Endothelial cell of hepatic sinusoid (primary cell): ENCODE measurements at regions not wholly inside any gene's neighbourhood (a gene's known extent, or its start where the extent isn't known, plus 50 kb on each side); places are given as distances from the start of the nearest gene placed in this dataset.
"Not testable (repeated sequence)": the region's sequence is repeated elsewhere in the genome, so short reads cannot be mapped to it uniquely, and the experiment has no call there.

Experiments
- in situ Hi-C: cut with HindIII; loops from 2 replicates; pipeline ENCODE4 v1.10.0; 2017; ENCODE audit warnings: low sequenced_read_pairs

DNA sequence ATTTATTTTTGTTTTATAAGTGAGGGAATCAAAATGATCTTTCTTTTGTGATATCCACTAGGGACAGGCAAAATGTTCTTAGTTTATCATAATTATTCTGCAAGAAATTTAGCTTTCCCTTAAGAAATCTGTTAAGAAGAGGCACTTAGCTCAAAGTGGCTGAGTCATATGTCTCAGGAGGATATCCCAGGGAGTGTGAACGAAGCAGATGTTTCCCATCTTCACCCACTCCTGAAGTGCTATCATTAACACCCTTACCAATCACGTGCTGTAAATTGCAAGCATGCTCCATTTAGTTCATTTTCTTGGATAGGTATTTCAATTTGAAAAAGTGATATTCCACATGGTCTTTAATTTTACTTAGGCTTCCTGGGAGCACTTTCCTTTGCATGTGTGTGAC, 774.3 kb upstream of the TMEFF2 start:
- in situ Hi-C loops = no loop called here

- in situ Hi-C loops = no loop called here
Measured at GRCh38 chr2:192960945-192961344, 766.2 kb upstream of the TMEFF2 start.

DNA sequence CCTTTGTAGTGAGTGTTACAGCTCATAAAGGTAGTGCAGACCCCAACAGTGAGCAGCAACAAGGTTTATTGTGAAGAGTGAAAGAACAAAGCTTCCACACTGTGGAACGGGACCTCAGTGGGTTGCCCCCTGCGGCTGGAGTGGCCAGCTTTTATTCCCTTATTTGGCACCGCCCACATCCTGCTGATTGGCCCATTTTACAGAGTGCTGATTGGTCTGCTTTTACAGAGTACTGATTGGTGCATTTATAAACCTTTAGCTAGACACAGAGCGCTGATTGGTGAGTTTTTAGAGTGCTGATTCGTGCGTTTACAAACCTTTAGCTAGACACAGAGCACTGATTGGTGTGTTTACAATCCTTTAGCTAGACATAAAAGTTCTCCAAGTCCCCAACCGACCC, 763.9 kb upstream of the TMEFF2 start:
- in situ Hi-C loops = not testable (repeated sequence)

DNA sequence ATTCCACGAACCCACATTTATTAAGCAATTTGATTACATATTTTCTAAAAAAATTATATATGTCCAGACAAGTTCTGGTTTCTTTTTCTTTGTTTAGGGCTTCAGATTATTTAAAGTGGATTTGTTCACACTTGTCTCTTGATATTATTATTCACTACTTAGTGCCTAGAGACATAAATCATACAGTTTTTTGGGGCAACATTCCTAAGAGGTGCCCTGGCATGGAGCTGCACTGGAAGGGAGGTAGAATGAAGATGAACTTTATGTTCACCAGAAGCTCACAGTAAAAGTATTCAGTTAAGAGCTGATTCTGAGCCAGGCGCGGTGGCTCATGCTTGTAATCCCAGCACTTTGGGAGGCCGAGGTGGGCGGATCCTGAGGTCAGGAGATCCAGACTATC, 762.7 kb upstream of the TMEFF2 start:
- in situ Hi-C loops = no loop called here

GRCh38 chr2:192953116-192953515, 758.4 kb upstream of the TMEFF2 start:
- in situ Hi-C loops = no loop called here

DNA sequence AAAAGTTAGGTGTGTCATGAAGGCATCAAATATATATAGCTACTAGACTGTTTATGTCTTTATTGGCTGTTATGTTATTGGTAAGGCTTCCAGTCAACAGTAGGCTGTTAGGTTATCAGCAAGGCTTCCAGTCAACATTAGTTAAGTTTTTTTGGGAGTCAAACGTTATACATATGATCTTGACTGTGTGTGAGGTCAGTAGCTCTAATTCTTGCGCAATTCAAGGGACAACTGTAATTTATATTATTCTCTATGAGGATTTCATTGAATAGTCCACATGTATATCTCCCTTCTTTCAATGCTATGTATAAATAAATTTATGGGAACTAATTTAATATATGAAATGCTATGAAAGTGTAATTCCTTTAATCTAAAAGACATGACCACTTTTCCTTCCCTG, 757.5 kb upstream of the TMEFF2 start:
- in situ Hi-C loops = no loop called here

GRCh38 chr2:192948316-192948715, 753.6 kb upstream of the TMEFF2 start:
- in situ Hi-C loops = no loop called here

- in situ Hi-C loops = no loop called here
Measured at GRCh38 chr2:192947352-192947751, 752.6 kb upstream of the TMEFF2 start.

- in situ Hi-C loops = no loop called here
Measured at GRCh38 chr2:192940767-192941166, 746.0 kb upstream of the TMEFF2 start.

DNA sequence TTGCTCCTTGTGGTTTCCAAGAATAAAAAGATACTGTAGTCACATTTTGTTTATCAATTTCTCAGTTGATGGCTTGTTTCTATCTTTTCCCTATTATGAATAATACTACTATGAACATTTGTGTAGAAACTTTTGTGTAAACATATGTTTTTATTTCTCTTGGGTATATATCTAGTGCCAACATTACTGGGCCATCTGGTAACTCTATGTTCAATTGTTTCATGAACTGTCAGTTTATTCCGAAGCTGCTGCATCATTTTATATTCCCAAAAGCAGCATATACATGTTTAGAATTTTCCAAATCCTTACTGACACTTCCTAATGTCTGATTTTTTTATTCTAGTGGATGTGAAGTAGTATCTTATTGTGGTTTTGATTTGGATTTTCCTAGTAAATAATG, 737.6 kb upstream of the TMEFF2 start:
- in situ Hi-C loops = no loop called here

DNA sequence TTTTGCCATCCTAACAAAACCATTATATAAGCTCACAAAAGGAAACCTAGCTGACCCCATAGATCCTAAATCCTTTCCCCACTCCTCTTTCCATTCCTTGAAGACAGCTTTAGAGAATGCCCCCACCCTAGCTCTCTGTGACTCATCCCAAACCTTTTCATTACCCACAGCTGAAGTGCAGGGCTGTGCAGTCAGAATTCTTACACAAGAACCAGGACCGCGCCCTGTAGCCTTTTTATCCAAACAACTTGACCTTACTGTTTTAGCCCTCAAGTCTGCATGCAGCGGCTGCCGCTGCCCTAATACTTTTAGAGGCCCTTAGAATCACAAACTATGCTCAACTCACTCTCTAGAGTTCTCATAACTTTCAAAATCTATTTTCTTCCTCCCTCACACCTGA, 726.9 kb upstream of the TMEFF2 start:
- in situ Hi-C loops = not testable (repeated sequence)

GRCh38 chr2:192901446-192901845, 706.7 kb upstream of the TMEFF2 start:
- in situ Hi-C loops = no loop called here

- in situ Hi-C loops = no loop called here
Measured at GRCh38 chr2:192899466-192899865, 704.7 kb upstream of the TMEFF2 start.

DNA sequence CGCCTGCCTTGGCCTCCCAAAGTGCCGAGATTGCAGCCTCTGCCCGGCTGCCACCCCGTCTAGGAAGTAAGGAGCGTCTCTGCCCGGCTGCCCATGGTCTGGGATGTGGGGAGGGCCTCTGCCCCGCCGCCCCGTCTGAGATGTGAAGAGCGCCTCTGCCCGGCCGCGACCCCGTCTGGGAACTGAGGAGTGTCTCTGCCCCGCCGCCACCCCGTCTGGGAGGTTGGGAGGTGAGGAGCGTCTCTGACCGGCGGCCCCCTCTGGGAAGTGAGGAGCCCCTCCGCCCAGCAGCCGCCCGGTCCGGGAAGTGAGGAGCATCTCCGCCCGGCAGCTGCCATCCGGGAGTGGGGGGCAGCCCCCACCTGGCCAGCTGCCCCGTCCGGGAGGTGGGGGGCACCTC, 699.2 kb upstream of the TMEFF2 start:
- in situ Hi-C loops = not testable (repeated sequence)

DNA sequence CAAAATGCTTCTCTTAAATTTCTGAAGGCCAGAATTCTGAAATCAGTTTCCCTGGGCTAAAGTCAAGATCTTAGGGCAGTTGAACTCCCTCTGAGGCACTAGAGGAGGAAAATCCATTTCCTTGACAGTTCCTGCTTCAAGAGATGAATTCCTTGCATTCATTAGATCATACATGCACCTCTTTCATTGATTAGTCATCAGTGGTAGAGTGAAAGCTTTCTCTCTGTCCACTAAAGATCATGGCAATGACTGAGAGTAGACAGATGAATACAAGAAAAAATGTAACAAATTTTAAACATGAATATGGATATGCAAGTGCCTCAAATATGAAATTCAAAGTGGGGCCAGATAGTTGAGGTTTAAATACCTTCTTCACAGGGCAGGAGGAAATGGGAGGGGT, 693.4 kb upstream of the TMEFF2 start:
- in situ Hi-C loops = loop anchor here (5.0 kb wide), 1 partner anchor 36 kb away; no protein-coding TSS in a partner anchor

GRCh38 chr2:192887337-192887736, 692.6 kb upstream of the TMEFF2 start:
- in situ Hi-C loops = loop anchor here (5.0 kb wide), 1 partner anchor 35 kb away; no protein-coding TSS in a partner anchor

GRCh38 chr2:192886636-192887035, 691.9 kb upstream of the TMEFF2 start:
- in situ Hi-C loops = loop anchor here (5.0 kb wide), 1 partner anchor 34 kb away; no protein-coding TSS in a partner anchor

GRCh38 chr2:192885569-192886160, 690.9 kb upstream of the TMEFF2 start:
- in situ Hi-C loops = loop anchor here (5.0 kb wide), 1 partner anchor 33 kb away; no protein-coding TSS in a partner anchor

- in situ Hi-C loops = no loop called here
Measured at GRCh38 chr2:192877159-192877558, 682.4 kb upstream of the TMEFF2 start.

GRCh38 chr2:192876698-192877097, 682.0 kb upstream of the TMEFF2 start:
- in situ Hi-C loops = no loop called here

- in situ Hi-C loops = loop anchor here (5.0 kb wide), 1 partner anchor 33 kb away; no protein-coding TSS in a partner anchor
Measured at GRCh38 chr2:192854706-192855105, 660.0 kb upstream of the TMEFF2 start.

GRCh38 chr2:192854031-192854430, 659.3 kb upstream of the TMEFF2 start:
- in situ Hi-C loops = loop anchor here (5.0 kb wide), 1 partner anchor 33 kb away; no protein-coding TSS in a partner anchor

DNA sequence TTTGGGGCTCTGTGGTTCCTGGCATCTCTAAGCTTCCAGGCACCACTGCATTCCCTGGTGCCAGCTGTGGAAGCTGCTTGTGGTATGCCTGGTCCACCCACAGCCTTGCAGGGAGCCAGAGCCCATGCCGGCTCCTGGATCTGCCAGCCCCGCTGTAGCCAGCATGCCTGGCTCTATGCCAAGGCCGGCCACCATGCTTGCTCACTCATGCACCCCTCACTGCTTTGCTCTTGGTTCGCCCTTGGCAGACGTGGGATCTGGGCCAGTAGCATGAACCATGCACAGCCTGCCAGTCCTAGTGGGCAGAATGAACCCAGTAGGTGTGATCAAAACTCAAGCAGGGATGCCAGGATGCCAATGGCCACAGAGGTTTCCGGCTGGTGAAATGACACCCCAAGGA, 634.2 kb upstream of the TMEFF2 start:
- in situ Hi-C loops = no loop called here
